ENCODE measurements at regions not wholly inside any gene's neighbourhood (a gene's known extent, or its start where the extent isn't known, plus 50 kb on each side); places are given as distances from the start of the nearest gene placed in this dataset.
"Not testable (repeated sequence)": the region's sequence is repeated elsewhere in the genome, so short reads cannot be mapped to it uniquely, and the experiment has no call there.

- DNase-seq (ENCODE audit: low read depth): no peak
These were observed 352.8 kb upstream of the EPHA5 start for GRCh38 chr4:66023061-66023460.

- no peak for DNase-seq (ENCODE audit: low read depth)
These were observed 347.4 kb upstream of the EPHA5 start for GRCh38 chr4:66017671-66018070.

GRCh38 chr4:66016240-66016639 is 346.0 kb upstream of the EPHA5 start:
- no peak for DNase-seq (ENCODE audit: low read depth)

- DNase-seq (ENCODE audit: low read depth): no peak
These were observed 344.0 kb upstream of the EPHA5 start for GRCh38 chr4:66014146-66014765.

GRCh38 chr4:66000510-66001117 is 330.3 kb upstream of the EPHA5 start:
- DNase-seq (ENCODE audit: low read depth): no peak

GRCh38 chr4:65999518-65999871 is 329.2 kb upstream of the EPHA5 start:
- no peak for DNase-seq (ENCODE audit: low read depth)

GRCh38 chr4:65998807-65999517 is 328.7 kb upstream of the EPHA5 start:
- not testable (repeated sequence) for DNase-seq (ENCODE audit: low read depth)

- DNase-seq (ENCODE audit: low read depth): no peak
These were observed 312.8 kb upstream of the EPHA5 start for GRCh38 chr4:65983061-65983460.

GRCh38 chr4:65976287-65976686 is 306.0 kb upstream of the EPHA5 start:
- no peak for DNase-seq (ENCODE audit: low read depth)

- DNase-seq (ENCODE audit: low read depth): no peak
These were observed 302.9 kb upstream of the EPHA5 start for GRCh38 chr4:65973186-65973585.

GRCh38 chr4:65971686-65972085 is 301.4 kb upstream of the EPHA5 start:
- no peak for DNase-seq (ENCODE audit: low read depth)

- no peak for DNase-seq (ENCODE audit: low read depth)
These were observed 298.7 kb upstream of the EPHA5 start for GRCh38 chr4:65968831-65969558.

- no peak for DNase-seq (ENCODE audit: low read depth)
These were observed 290.5 kb upstream of the EPHA5 start for GRCh38 chr4:65960751-65961150.

- no peak for DNase-seq (ENCODE audit: low read depth)
These were observed 284.1 kb upstream of the EPHA5 start for GRCh38 chr4:65954416-65954815.

- DNase-seq (ENCODE audit: low read depth): no peak
These were observed 280.9 kb upstream of the EPHA5 start for GRCh38 chr4:65951177-65951576.

GRCh38 chr4:65943076-65943475 is 272.8 kb upstream of the EPHA5 start:
- no peak for DNase-seq (ENCODE audit: low read depth)

- no peak for DNase-seq (ENCODE audit: low read depth)
These were observed 254.6 kb upstream of the EPHA5 start for GRCh38 chr4:65924843-65925242.

- no peak for DNase-seq (ENCODE audit: low read depth)
These were observed 253.3 kb upstream of the EPHA5 start for GRCh38 chr4:65923616-65924015.

GRCh38 chr4:65921180-65921579 is 250.9 kb upstream of the EPHA5 start:
- no peak for DNase-seq (ENCODE audit: low read depth)

- no peak for DNase-seq (ENCODE audit: low read depth)
These were observed 248.6 kb upstream of the EPHA5 start for GRCh38 chr4:65918872-65919271.

- DNase-seq (ENCODE audit: low read depth): no peak
These were observed 247.9 kb upstream of the EPHA5 start for GRCh38 chr4:65918212-65918611.

GRCh38 chr4:65917486-65917885 is 247.2 kb upstream of the EPHA5 start:
- no peak for DNase-seq (ENCODE audit: low read depth)

GRCh38 chr4:65911720-65912119 is 241.4 kb upstream of the EPHA5 start:
- DNase-seq (ENCODE audit: low read depth): no peak

All from stimulated activated CD8-positive, alpha-beta memory T cell treated with anti-CD3 and anti-CD28 coated beads, Interleukin-7, amount 100 ng/mL, for 24 hours (primary cell).